ENCODE measurements at regions not wholly inside any gene's neighbourhood (a gene's known extent, or its start where the extent isn't known, plus 50 kb on each side); places are given as distances from the start of the nearest gene placed in this dataset.

- Histone ChIP-seq H3K9me1 (ENCODE audit: control insufficient read depth, insufficient read depth, low read length) (no peaks in the 10 kb centered on the region), H3K36me3 (ENCODE audit: control insufficient read depth, insufficient read depth, low read length) (no peaks in the 10 kb centered on the region), H3K9ac (ENCODE audit: insufficient read depth in 1 of 2, low read depth in 2 of 2, low read length in 2 of 2) (no peak overlapping the region), H4K20me1 (replicated peaks; ENCODE audit: control insufficient read depth, insufficient read depth, low read length) (no peaks in the 10 kb centered on the region), H3K4me1 (replicated peaks in 1 of 2; ENCODE audit: control insufficient read depth in 2 of 2, insufficient read depth in 2 of 2, low read length in 2 of 2) (no peaks in the 10 kb centered on the region), H3K4me3 (no peak overlapping the region), H2AFZ (ENCODE audit: low read depth, low read length) (no peak overlapping the region), H3K79me2 (ENCODE audit: control insufficient read depth, insufficient read depth, low read length) (no peaks in the 10 kb centered on the region), H3K27me3 (ENCODE audit: control insufficient read depth in 2 of 2, insufficient read depth in 2 of 2, low read length in 2 of 2) (no peaks in the 10 kb centered on the region), H3K9me3 (replicated peaks; ENCODE audit: control insufficient read depth, insufficient read depth, low read depth, low read length) (no peaks in the 10 kb centered on the region), H3K4me2 (ENCODE audit: insufficient read depth, low read length) (no peak overlapping the region), H3K27ac (ENCODE audit: extremely low read depth, low read depth, low read length) (no peak overlapping the region)
- no peak for TF ChIP-seq DPF2 (IDR thresholded peaks at IDR 0.05)
- no peak for TF ChIP-seq DLX4 (CRISPR knock-in tag; IDR thresholded peaks at IDR 0.05)
- TF ChIP-seq ZNF589 (CRISPR knock-in tag; IDR thresholded peaks at IDR 0.05; ENCODE audit: low read depth): no peak
- no peak for TF ChIP-seq CREB3L1 (IDR thresholded peaks at IDR 0.05; ENCODE audit: borderline replicate concordance, low read depth)
- TF ChIP-seq RNF2 (IDR thresholded peaks at IDR 0.05): no peak
- TF ChIP-seq KHSRP (IDR thresholded peaks at IDR 0.05): no peak
- no peak for TF ChIP-seq JUN (IDR thresholded peaks at IDR 0.05; ENCODE audit: borderline replicate concordance, low read depth, low read length)
- no peak for TF ChIP-seq JUN (CRISPR knock-in tag; IDR thresholded peaks at IDR 0.05; ENCODE audit: borderline replicate concordance)
- no peak for TF ChIP-seq NCOA1 (IDR thresholded peaks at IDR 0.05; ENCODE audit: low read depth)
- TF ChIP-seq NKRF (IDR thresholded peaks at IDR 0.05; ENCODE audit: borderline replicate concordance): no peak
- no peak for TF ChIP-seq NCOA2 (IDR thresholded peaks at IDR 0.05; ENCODE audit: partially characterized antibody in 2 of 2)
- TF ChIP-seq HCFC1 (IDR thresholded peaks at IDR 0.05; ENCODE audit: low read depth, low read length): no peak
- TF ChIP-seq ID3 (CRISPR knock-in tag; IDR thresholded peaks at IDR 0.05): no peak
- no peak for TF ChIP-seq ID3 (tag; IDR thresholded peaks at IDR 0.05)
- ChIA-PET POLR2A (no interaction called here), CTCF (ENCODE audit: low intra/inter-chr PET ratio) (no interaction called here)
- in situ Hi-C loops (cut with MboI): no loop called here
- DNase-seq (ENCODE audit: extremely low read depth in 1 of 4, low spot score in 3 of 4): no peak
- intact Hi-C loops (cut with micrococcal nuclease): no loop called here
- no TSS peak for BruUV-seq (replicated peaks)
- WGBS (ENCODE audit: insufficient coverage, low coverage, missing lambda C conversion rate): 1% methylated on average over 10 of the region's 10 CpGs
- no peak for ATAC-seq
- FAIRE-seq: no peak
Observed at GRCh38 chr1:239819756-239820250, 271.9 kb upstream of the FMN2 start.

Data from K562 (cell line).